Vagina (tissue), 2 donors: ENCODE measurements at regions not wholly inside any gene's neighbourhood (a gene's known extent, or its start where the extent isn't known, plus 50 kb on each side); places are given as distances from the start of the nearest gene placed in this dataset.

Source experiments
- DNase-seq, 2 donors: peaks; one replicate each; pipeline ENCODE4 v3.0.0-alpha.2; 2017; ENCODE audit errors: extremely low spot score in 2 of 2
- H3K27ac ChIP-seq: fragments of 200-600 bp; sonication (generic); one replicate; pipeline ENCODE4 v1.5.1; 2019
- H3K27me3 ChIP-seq: fragments of 200-600 bp; sonication (generic); one replicate; pipeline ENCODE4 v1.5.1; 2019
- H3K36me3 ChIP-seq, 2 donors: fragments of 200-600 bp; sonication (generic); one replicate each; pipeline ENCODE4 v1.5.1; 2017 to 2019
- H3K4me1 ChIP-seq: fragments of 200-600 bp; sonication (generic); one replicate; pipeline ENCODE4 v1.5.1; 2019
- H3K4me3 ChIP-seq, 2 donors: fragments of 200-600 bp; sonication (generic); 1 replicate in 1 of 2; 2 replicates in 1 of 2; pipeline ENCODE4 v1.5.1; 2016 to 2019
- H3K9me3 ChIP-seq: fragments of 200-600 bp; sonication (generic); one replicate; pipeline ENCODE4 v1.5.1; 2019
- CTCF ChIP-seq, 3 experiments: fragments of 450-650 bp in 2 of 3; fragments of 200-600 bp in 1 of 3; sonication (generic) in 1 of 3; IDR thresholded peaks; one replicate each; pipeline ENCODE4 v1.5.1; 2017 to 2019; ENCODE audit warnings: antibody characterized with exemption in 3 of 3, mild to moderate bottlenecking in 2 of 3, moderate library complexity in 2 of 3
- POLR2A ChIP-seq, 2 donors: fragments of 450-650 bp; IDR thresholded peaks; one replicate each; pipeline ENCODE4 v1.6.1; 2017; ENCODE audit warnings: antibody characterized with exemption in 2 of 2, mild to moderate bottlenecking in 2 of 2, moderate library complexity in 2 of 2
- POLR2AphosphoS5 ChIP-seq, 2 donors: sonication (generic); formaldehyde crosslinking; IDR thresholded peaks; one replicate each; pipeline ENCODE4 v1.9.0; 2017; ENCODE audit warnings: antibody characterized with exemption in 2 of 2, mild to moderate bottlenecking in 2 of 2, low read depth in 1 of 2; ENCODE audit not compliant: insufficient read depth in 1 of 2
- intact Hi-C: fragments of 100-400 bp; cut with DNase I; formaldehyde crosslinking; loops from one replicate; pipeline ENCODE4 v1.15.1; 2023

GRCh38 chr6:139702706-139703105 is 328.3 kb upstream of the CITED2 start:
- H3K27ac ChIP-seq, result no peak overlapping the region
- no peak overlapping the region for H3K4me3 ChIP-seq
- no peaks in the 10 kb centered on the region for H3K9me3 ChIP-seq
- intact Hi-C loops, result no loop called here
- H3K36me3 ChIP-seq, result no peaks in the 10 kb centered on the region
- no peak for DNase-seq
- no peaks in the 10 kb centered on the region for H3K27me3 ChIP-seq
- H3K4me1 ChIP-seq, result peaks cover 8% of the 10 kb centered on the region
- TF ChIP-seq POLR2A (IDR thresholded peaks at IDR 0.05), result no peak
- no peak for TF ChIP-seq CTCF (IDR thresholded peaks at IDR 0.05)
- TF ChIP-seq POLR2AphosphoS5 (IDR thresholded peaks at IDR 0.05; ENCODE audit: insufficient read depth in 1 of 2, low read depth in 1 of 2), result no peak

- no peaks in the 10 kb centered on the region for H3K9me3 ChIP-seq
- no peaks in the 10 kb centered on the region for H3K36me3 ChIP-seq
- H3K27me3 ChIP-seq, result no peaks in the 10 kb centered on the region
- H3K27ac ChIP-seq, result no peak overlapping the region
- DNase-seq, result no peak
- peaks cover 8% of the 10 kb centered on the region for H3K4me1 ChIP-seq
- intact Hi-C loops, result no loop called here
- TF ChIP-seq POLR2A (IDR thresholded peaks at IDR 0.05) (no peak), CTCF (IDR thresholded peaks at IDR 0.05) (no peak), POLR2AphosphoS5 (IDR thresholded peaks at IDR 0.05; ENCODE audit: insufficient read depth in 1 of 2, low read depth in 1 of 2) (no peak)
- H3K4me3 ChIP-seq, result no peak overlapping the region
These were observed 327.2 kb upstream of the CITED2 start for GRCh38 chr6:139701695-139702094.

GRCh38 chr6:139701003-139701402 is 326.6 kb upstream of the CITED2 start:
- H3K4me1 ChIP-seq, result peaks cover 8% of the 10 kb centered on the region
- no peaks in the 10 kb centered on the region for H3K27me3 ChIP-seq
- H3K9me3 ChIP-seq, result no peaks in the 10 kb centered on the region
- DNase-seq, result no peak
- TF ChIP-seq CTCF (IDR thresholded peaks at IDR 0.05) (no peak), POLR2AphosphoS5 (IDR thresholded peaks at IDR 0.05; ENCODE audit: insufficient read depth in 1 of 2, low read depth in 1 of 2) (no peak), POLR2A (IDR thresholded peaks at IDR 0.05) (no peak)
- H3K27ac ChIP-seq, result no peak overlapping the region
- intact Hi-C loops, result no loop called here
- H3K36me3 ChIP-seq, result no peaks in the 10 kb centered on the region
- no peak overlapping the region for H3K4me3 ChIP-seq

GRCh38 chr6:139699911-139700310 is 325.5 kb upstream of the CITED2 start:
- H3K4me3 ChIP-seq, result no peak overlapping the region
- no peak overlapping the region for H3K27ac ChIP-seq
- TF ChIP-seq POLR2AphosphoS5 (IDR thresholded peaks at IDR 0.05; ENCODE audit: insufficient read depth in 1 of 2, low read depth in 1 of 2) (no peak), POLR2A (IDR thresholded peaks at IDR 0.05) (no peak), CTCF (IDR thresholded peaks at IDR 0.05) (no peak)
- H3K27me3 ChIP-seq, result no peaks in the 10 kb centered on the region
- DNase-seq, result no peak
- H3K36me3 ChIP-seq, result no peaks in the 10 kb centered on the region
- H3K9me3 ChIP-seq, result no peaks in the 10 kb centered on the region
- intact Hi-C loops, result no loop called here
- H3K4me1 ChIP-seq, result peaks cover 8% of the 10 kb centered on the region

DNA sequence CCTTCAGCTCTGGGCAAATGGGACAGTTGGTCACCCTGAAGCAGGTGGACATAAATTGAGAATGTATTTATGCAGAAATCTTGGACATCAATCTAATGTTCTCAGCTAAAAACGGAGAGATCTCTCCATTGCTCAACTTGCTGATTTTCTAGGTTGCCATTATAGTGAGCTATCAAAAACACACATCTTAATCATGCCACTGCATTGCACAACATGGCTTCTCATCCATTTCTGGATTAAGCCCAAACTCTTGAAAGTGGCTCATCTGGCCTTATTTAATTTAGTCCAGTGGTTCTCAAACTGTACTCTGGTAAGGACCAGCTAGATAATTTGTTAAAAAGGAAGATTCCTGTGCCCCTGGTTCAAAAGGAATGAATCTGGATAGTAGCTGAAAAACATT is 324.9 kb upstream of the CITED2 start:
- no peaks in the 10 kb centered on the region for H3K27me3 ChIP-seq
- peaks cover 8% of the 10 kb centered on the region for H3K4me1 ChIP-seq
- H3K27ac ChIP-seq, result no peak overlapping the region
- H3K36me3 ChIP-seq, result no peaks in the 10 kb centered on the region
- no peaks in the 10 kb centered on the region for H3K9me3 ChIP-seq
- H3K4me3 ChIP-seq, result no peak overlapping the region
- no peak for DNase-seq
- intact Hi-C loops, result no loop called here
- peak in 1 of 2 donors; percentile 34 for TF ChIP-seq POLR2AphosphoS5 (IDR thresholded peaks at IDR 0.05; ENCODE audit: insufficient read depth in 1 of 2, low read depth in 1 of 2)
- TF ChIP-seq CTCF (IDR thresholded peaks at IDR 0.05), result no peak
